ENCODE measurements at regions not wholly inside any gene's neighbourhood (a gene's known extent, or its start where the extent isn't known, plus 50 kb on each side); places are given as distances from the start of the nearest gene placed in this dataset.
"Not testable (repeated sequence)": the region's sequence is repeated elsewhere in the genome, so short reads cannot be mapped to it uniquely, and the experiment has no call there.

- FAIRE-seq: no peak
- DNase-seq (ENCODE audit: extremely low spot score, insufficient read length, low read depth): no peak
Observed at GRCh38 chr15:26001201-26001600, 138.1 kb upstream of the ATP10A start.

- FAIRE-seq: no peak
- no peak for DNase-seq (ENCODE audit: extremely low spot score, insufficient read length, low read depth)
Observed at GRCh38 chr15:25993506-25993905, 130.4 kb upstream of the ATP10A start.

- no peak for DNase-seq (ENCODE audit: extremely low spot score, insufficient read length, low read depth)
- FAIRE-seq: no peak
Observed at GRCh38 chr15:25990220-25990619, 127.1 kb upstream of the ATP10A start.

- DNase-seq (ENCODE audit: extremely low spot score, insufficient read length, low read depth) (no peak), FAIRE-seq (no peak)
Observed at GRCh38 chr15:25989327-25989726, 126.2 kb upstream of the ATP10A start.

- FAIRE-seq; DNase-seq (ENCODE audit: extremely low spot score, insufficient read length, low read depth): not testable (repeated sequence)
Observed at GRCh38 chr15:25988716-25989115, 125.6 kb upstream of the ATP10A start.

- DNase-seq (ENCODE audit: extremely low spot score, insufficient read length, low read depth): no peak
- FAIRE-seq: no peak
Observed at GRCh38 chr15:25987638-25988037, 124.5 kb upstream of the ATP10A start.

- DNase-seq (ENCODE audit: extremely low spot score, insufficient read length, low read depth) (no peak), FAIRE-seq (no peak)
Observed at GRCh38 chr15:25985165-25985564, 122.0 kb upstream of the ATP10A start.

- FAIRE-seq: no peak
- no peak for DNase-seq (ENCODE audit: extremely low spot score, insufficient read length, low read depth)
Observed at GRCh38 chr15:25982736-25983135, 119.6 kb upstream of the ATP10A start.

- FAIRE-seq (no peak), DNase-seq (ENCODE audit: extremely low spot score, insufficient read length, low read depth) (no peak)
Observed at GRCh38 chr15:25981114-25981513, 118.0 kb upstream of the ATP10A start.

- FAIRE-seq (no peak), DNase-seq (ENCODE audit: extremely low spot score, insufficient read length, low read depth) (no peak)
Observed at GRCh38 chr15:25972141-25972675, 109.1 kb upstream of the ATP10A start.

- no peak for DNase-seq (ENCODE audit: extremely low spot score, insufficient read length, low read depth)
- FAIRE-seq: no peak
Observed at GRCh38 chr15:25971053-25971452, 107.9 kb upstream of the ATP10A start.

GRCh38 chr15:25969886-25970285 lies 106.8 kb upstream of the ATP10A start:
- no peak for FAIRE-seq
- no peak for DNase-seq (ENCODE audit: extremely low spot score, insufficient read length, low read depth)

GRCh38 chr15:25967116-25967515 lies 104.0 kb upstream of the ATP10A start:
- DNase-seq (ENCODE audit: extremely low spot score, insufficient read length, low read depth): no peak
- no peak for FAIRE-seq

GRCh38 chr15:25965326-25965725 lies 102.2 kb upstream of the ATP10A start:
- DNase-seq (ENCODE audit: extremely low spot score, insufficient read length, low read depth): no peak
- FAIRE-seq: no peak

- no peak for DNase-seq (ENCODE audit: extremely low spot score, insufficient read length, low read depth)
- no peak for FAIRE-seq
Observed at GRCh38 chr15:25960273-25960672, 97.1 kb upstream of the ATP10A start.

GRCh38 chr15:25959100-25959499 lies 96.0 kb upstream of the ATP10A start:
- DNase-seq (ENCODE audit: extremely low spot score, insufficient read length, low read depth) (no peak), FAIRE-seq (no peak)

- DNase-seq (ENCODE audit: extremely low spot score, insufficient read length, low read depth) (no peak), FAIRE-seq (no peak)
Observed at GRCh38 chr15:25955628-25956027, 92.5 kb upstream of the ATP10A start.

- FAIRE-seq (no peak), DNase-seq (ENCODE audit: extremely low spot score, insufficient read length, low read depth) (no peak)
Observed at GRCh38 chr15:25954398-25954797, 91.3 kb upstream of the ATP10A start.

GRCh38 chr15:25950014-25950413 lies 86.9 kb upstream of the ATP10A start:
- FAIRE-seq (no peak), DNase-seq (ENCODE audit: extremely low spot score, insufficient read length, low read depth) (no peak)

GRCh38 chr15:25947323-25948314 lies 84.5 kb upstream of the ATP10A start:
- FAIRE-seq: no peak
- DNase-seq (ENCODE audit: extremely low spot score, insufficient read length, low read depth): no peak

GRCh38 chr15:25946241-25946805 lies 83.2 kb upstream of the ATP10A start:
- no peak for DNase-seq (ENCODE audit: extremely low spot score, insufficient read length, low read depth)
- FAIRE-seq: no peak
